ENCODE measurements at regions not wholly inside any gene's neighbourhood (a gene's known extent, or its start where the extent isn't known, plus 50 kb on each side); places are given as distances from the start of the nearest gene placed in this dataset.

GRCh38 chr13:21966014-21966413 is 295.1 kb downstream of the FGF9 start:
- no peak for DNase-seq (ENCODE audit: low spot score)

DNA sequence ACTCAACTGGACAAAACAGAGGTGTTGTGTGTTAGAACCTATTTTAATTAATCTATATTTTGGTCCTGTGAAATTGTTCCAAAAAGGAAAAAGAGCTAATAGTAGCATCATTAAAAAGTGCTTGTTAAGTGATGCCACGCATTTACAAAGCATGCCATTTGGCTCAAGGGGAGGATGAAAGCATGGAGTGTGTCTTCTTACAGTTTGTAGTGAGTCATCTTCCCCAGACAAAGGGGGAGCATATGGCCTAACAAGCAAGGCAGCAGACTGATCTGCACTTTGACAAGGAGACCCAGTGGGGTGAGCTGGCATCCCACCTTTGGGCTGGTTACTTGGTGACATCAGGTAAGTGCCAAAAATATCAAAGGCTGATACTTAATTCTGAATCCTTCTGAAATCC is 297.0 kb downstream of the FGF9 start:
- DNase-seq (ENCODE audit: low spot score), result no peak

DNA sequence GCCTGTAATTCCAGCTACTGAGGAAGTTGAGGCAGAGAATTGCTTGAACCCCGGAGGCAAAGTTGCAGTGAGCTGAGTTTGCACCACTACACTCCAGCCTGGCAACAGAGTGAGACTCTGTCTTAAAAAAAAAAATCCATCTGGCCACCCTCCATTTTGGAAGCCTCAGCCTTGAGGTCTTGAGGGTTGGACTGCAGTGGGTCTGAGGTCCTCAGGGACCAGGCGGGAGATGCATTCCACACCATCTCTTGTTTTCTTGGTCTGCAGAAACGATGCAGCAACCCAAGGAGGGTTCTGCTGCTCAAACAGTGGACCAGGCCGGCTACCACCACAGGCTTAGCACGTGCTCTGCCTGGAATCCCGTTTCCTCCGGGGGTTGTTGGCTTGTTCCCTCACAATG is 299.3 kb downstream of the FGF9 start:
- no peak for DNase-seq (ENCODE audit: low spot score)

- no peak for DNase-seq (ENCODE audit: low spot score)
These were observed 300.0 kb downstream of the FGF9 start for GRCh38 chr13:21970918-21971317.

DNA sequence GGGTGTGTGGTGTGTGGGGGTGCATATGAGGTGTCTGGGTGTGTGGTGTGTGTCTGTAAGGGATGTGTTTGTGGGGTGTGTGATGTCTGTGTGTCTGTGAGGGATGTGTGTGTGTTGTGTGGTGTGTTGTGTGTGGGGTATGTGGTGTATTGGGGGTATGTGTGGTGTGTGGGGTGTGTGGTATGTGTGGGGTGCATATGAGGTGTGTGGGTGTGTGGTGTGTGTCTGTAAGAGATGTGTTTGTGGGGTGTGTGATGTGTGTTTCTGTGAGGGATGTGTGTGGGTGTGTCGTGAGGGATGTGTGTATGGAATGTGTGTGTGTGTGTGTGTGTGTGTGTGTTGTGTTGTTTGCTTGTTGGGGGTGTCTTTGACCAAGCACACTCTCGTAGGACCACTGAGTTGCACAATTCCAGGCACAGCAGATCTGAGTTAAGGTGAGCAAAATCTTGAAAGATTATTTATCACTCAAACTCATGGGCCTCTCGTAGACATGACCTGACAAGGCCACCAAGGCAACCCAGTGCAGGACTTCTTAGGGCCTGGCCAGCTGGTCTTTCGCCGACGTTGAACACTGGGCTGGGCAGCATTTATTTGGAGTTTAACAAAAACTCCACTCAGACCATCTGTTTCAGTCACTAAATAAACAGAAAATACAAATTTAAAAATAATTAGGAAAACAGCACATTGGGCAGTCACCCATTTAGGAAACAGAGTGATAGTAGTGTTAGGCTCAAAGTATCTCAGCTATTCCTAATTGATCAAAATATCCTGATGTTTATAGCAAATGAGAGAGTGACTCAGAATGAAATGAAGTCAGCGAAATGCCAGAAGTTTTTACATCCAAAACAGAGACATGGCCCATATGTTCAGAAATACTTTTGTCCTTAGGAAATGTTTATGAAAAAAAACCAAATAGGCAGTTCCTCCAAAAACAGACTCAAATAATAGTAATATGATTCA is 301.1 kb downstream of the FGF9 start:
- DNase-seq (ENCODE audit: low spot score), result no peak

- DNase-seq (ENCODE audit: low spot score), result no peak
These were observed 302.7 kb downstream of the FGF9 start for GRCh38 chr13:21973437-21974125.

GRCh38 chr13:21974741-21975140 is 303.9 kb downstream of the FGF9 start:
- no peak for DNase-seq (ENCODE audit: low spot score)

DNA sequence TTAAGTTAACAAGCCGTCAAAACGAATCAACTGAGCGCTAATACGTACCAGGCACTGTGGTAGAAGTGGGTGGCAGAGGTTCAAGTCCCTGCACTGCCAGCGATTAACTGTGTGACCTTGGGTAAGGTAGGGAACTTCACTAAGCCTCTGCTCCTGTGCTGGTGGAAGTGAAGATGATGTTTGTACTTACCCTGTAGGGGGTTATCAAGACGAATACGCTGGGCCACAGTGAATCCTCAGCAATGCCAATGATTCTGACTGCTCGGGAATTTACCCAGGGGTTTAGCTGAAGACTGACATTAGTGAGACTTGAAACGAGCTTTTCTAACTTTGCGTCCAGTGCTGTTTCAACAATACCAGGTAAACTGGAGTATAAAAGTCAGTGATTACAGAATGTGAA is 305.3 kb downstream of the FGF9 start:
- no peak for DNase-seq (ENCODE audit: low spot score)

- DNase-seq (ENCODE audit: low spot score), result no peak
These were observed 308.4 kb downstream of the FGF9 start for GRCh38 chr13:21979161-21979806.

DNA sequence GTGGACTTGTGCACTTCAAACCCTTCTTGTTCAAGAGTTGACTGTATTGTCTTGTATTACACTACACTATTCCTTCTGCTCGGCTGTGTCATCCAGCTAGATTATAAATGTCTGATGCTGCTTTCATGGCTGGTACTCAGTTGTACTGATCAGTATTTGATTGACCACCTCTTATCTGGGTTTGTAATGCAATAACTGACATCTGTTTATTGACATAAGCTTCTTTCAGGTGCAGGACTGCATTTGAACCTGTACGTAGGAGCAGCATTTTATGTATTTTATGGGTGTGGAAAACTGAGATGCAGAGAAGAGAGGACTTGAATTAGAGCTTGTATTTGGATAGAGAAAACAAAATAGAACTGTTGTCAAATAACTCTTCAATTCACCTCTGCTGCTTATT is 309.2 kb downstream of the FGF9 start:
- DNase-seq (ENCODE audit: low spot score), result no peak

- no peak for DNase-seq (ENCODE audit: low spot score)
These were observed 313.3 kb downstream of the FGF9 start for GRCh38 chr13:21984156-21984555.

DNA sequence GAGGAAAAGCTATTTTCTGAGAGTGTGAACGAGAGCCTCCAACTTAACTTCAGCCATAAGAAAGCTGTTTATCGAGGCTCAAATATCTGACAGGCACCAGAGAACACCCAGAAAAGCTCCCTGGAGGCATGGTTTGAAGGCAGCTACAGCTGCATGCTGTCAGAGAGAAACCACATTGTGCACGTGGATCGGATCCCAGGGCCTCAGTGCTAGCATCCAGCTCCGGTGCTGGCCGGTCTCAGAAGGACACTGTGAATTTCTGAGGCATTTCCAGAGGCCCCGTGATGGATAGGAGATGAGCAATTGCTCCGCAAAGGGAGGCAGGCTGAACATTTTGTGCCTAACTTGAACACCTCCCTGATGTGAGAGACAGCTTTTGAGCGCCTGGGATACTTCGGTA is 315.7 kb downstream of the FGF9 start:
- DNase-seq (ENCODE audit: low spot score), result no peak

DNA sequence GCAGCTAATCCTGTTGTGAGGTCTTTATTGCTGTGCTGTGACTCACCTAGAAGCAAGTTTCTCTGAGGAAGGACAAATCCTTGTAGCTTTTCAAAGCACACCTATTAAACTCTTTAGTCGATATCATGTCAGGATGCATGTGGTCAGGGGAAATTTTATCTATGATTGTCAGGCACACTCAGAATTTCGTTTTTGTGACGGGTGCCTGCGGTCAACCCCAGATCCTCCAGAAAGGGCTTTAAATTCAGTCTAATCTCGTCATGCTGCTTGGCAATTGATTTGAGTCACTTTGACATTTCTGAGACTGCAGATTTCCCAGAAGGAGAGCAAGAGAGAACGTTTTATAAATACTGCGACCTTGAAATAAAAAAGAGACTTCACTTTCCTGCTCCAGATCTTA is 316.9 kb downstream of the FGF9 start:
- DNase-seq (ENCODE audit: low spot score), result no peak

- DNase-seq (ENCODE audit: low spot score), result no peak
These were observed 317.8 kb downstream of the FGF9 start for GRCh38 chr13:21988624-21989023.

- DNase-seq (ENCODE audit: low spot score), result no peak
These were observed 325.2 kb downstream of the FGF9 start for GRCh38 chr13:21996049-21996448.

DNA sequence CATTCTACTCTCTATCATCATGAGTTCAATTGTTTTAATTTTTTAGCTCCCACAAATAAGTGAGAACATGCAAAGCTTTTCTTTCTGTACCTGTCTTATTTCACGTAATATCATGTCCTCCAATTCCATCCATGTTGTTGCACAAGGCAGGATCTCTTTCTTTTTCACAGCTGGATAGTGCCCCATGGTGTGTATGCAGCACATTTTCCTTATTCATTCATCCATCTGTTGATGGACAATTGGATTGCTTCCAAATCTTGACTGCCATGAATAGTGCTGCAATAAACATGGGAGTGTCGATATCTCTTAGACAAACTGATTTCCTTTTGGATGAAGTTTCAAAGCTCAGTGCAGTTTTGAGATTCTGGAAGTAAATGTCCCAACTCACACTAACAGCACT is 326.9 kb downstream of the FGF9 start:
- DNase-seq (ENCODE audit: low spot score), result no peak

GRCh38 chr13:21998279-21998990 is 327.6 kb downstream of the FGF9 start:
- no peak for DNase-seq (ENCODE audit: low spot score)

DNA sequence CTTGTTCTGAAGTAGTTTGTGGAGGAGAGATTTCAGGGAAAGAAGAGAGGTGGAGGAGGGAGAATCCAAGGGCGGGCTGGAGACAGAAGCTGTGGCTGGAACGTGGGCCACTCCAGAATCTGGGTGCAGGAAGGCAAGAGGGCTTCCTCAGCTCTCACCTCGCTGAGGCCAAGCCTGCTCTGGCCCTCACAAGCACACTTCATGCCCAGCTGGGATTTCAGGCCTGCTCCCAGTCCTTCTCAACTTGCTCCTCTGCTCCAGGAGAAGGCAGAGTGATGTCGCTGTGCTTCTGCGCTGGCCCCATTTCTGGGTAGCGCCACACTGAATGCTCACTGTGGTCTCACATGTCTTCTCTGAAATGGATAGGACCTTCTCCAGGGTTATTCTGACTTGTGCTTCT is 328.8 kb downstream of the FGF9 start:
- no peak for DNase-seq (ENCODE audit: low spot score)

DNA sequence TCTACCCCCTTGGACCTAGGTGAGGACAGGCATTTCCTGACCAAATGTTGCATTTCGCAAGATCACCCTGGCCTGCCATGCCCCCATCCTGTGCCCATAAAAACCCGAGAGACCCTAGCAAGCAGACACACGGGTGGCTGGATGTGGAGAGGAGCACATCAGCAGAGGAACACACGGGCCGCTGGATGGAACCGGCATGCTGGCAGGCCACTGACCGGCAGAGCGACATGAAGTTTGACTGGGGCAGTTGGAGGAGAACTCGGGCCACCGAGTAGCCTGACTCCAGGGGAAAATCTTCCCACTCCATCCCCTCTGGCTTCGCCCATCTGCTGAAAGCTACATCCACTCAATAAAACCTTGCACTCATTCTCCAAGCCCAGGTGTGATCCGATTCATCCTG is 329.3 kb downstream of the FGF9 start:
- no peak for DNase-seq (ENCODE audit: low spot score)

DNA sequence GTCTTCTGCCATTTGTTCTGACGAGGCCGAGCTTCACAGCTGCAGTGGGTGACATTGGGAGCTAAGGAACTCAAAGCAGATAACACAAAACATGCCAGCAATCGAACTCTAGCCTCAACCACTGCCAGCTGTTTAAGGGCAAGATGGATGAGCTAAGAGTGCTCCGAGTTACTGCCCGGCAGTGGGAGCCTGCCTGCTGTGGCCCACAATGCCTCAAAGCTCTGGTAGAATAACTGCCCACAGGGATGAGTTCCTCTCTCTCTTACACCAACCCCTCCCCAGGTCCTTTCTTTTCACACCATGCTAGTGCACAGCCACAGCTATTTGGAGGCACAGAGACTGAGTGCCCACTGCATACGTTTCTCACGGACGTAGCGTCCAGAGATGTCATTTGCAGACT is 330.5 kb downstream of the FGF9 start:
- DNase-seq (ENCODE audit: low spot score), result no peak

DNA sequence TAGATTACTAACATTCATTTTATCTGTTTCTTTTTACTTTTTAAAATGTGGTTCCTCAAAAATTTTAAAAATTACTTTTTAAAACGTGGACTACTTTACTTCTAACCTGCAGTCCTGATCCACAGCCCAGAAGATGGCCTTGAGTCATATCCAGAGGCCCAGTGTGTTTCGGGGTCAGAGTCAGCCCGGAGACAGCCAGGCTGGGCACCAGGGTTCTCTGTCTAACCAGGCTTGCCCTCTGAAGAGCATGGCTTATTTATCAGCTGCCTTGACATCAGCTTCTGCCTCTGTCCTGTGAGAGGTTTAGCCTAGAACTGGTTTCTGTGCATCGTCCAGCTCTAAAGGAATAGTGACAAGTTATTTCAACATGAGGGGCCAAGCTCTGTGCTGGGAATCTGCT is 332.0 kb downstream of the FGF9 start:
- DNase-seq (ENCODE audit: low spot score), result no peak

DNA sequence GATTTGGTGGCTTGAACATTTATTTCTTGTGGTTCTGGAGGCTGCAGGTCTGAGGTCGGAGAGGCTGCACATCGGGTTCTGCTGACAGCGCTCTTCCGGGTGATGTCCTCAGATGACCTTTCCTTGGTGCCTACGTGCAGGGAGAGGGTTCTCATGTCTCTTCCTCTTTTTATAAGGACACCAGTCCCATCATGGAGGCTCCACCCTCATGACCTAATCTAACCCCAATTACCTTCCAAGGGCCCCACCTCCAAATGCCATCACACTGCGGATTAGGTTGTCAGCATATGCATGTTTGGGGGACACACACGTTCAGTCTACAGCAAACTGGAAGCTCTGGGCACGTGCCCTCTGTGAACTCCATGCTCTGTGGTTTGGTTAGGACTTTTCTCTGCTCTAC is 338.6 kb downstream of the FGF9 start:
- no peak for DNase-seq (ENCODE audit: low spot score)

Data from kidney tubule cell (primary cell).